CD14-positive monocyte (primary cell): ENCODE measurements at regions not wholly inside any gene's neighbourhood (a gene's known extent, or its start where the extent isn't known, plus 50 kb on each side); places are given as distances from the start of the nearest gene placed in this dataset.

Source experiments
- DNase-seq, 3 donors: peaks; one replicate each; pipeline ENCODE4 v3.0.0-alpha.2; 2011 to 2022
- H2AFZ ChIP-seq: 2 replicates; pipeline ENCODE4 v1.6.0; 2012; ENCODE audit warnings: mild to moderate bottlenecking, low read depth, low read length, inconsistent platforms; ENCODE audit not compliant: insufficient read depth, poor library complexity, severe bottlenecking
- H3K27ac ChIP-seq, 2 donors: 1 replicate in 1 of 2; 2 replicates in 1 of 2; pipeline ENCODE4 v1.5.1; 2012 to 2013; ENCODE audit warnings: low read length in 2 of 2, control low read depth in 1 of 2, inconsistent platforms in 1 of 2, low read depth in 1 of 2, mild to moderate bottlenecking in 1 of 2
- H3K27me3 ChIP-seq, 2 donors: one replicate each; pipeline versions ENCODE4 v1.6.0 to v1.6.1; 2011 to 2013; ENCODE audit warnings: low read length in 2 of 2; ENCODE audit not compliant: control insufficient read depth in 2 of 2, insufficient read depth in 2 of 2
- H3K36me3 ChIP-seq, 2 donors: replicated peaks in 1 of 2; 1 replicate in 1 of 2; 2 replicates in 1 of 2; pipeline versions ENCODE4 v1.5.1 to v1.6.1; 2012 to 2013; ENCODE audit warnings: low read length in 2 of 2, control low read depth in 1 of 2, inconsistent platforms in 1 of 2, mild to moderate bottlenecking in 1 of 2; ENCODE audit not compliant: insufficient read depth in 2 of 2, control insufficient read depth in 1 of 2
- H3K4me1 ChIP-seq, 2 donors: 1 replicate in 1 of 2; 2 replicates in 1 of 2; pipeline versions ENCODE4 v1.5.1 to v1.6.1; 2012 to 2013; ENCODE audit warnings: low read length in 2 of 2, control low read depth in 1 of 2, inconsistent platforms in 1 of 2, mild to moderate bottlenecking in 1 of 2, moderate library complexity in 1 of 2; ENCODE audit not compliant: insufficient read depth in 2 of 2, control insufficient read depth in 1 of 2
- H3K4me2 ChIP-seq: replicated peaks from 2 replicates; pipeline ENCODE3; 2012; ENCODE audit warnings: low read length, moderate library complexity, mild to moderate bottlenecking; ENCODE audit not compliant: poor library complexity, severe bottlenecking; ENCODE audit errors: extremely low read depth
- H3K4me3 ChIP-seq, 3 experiments: fragments of 200-600 bp in 1 of 3; sonication (generic) in 1 of 3; replicated peaks in 1 of 3; 1 replicate in 2 of 3; 2 replicates in 1 of 3; pipeline ENCODE4 v1.5.1; 2011 to 2013; ENCODE audit warnings: low read length in 3 of 3, mild to moderate bottlenecking in 3 of 3, control low read depth in 2 of 3, low read depth in 2 of 3, inconsistent platforms in 1 of 3, moderate library complexity in 1 of 3
- H3K79me2 ChIP-seq: 2 replicates; pipeline ENCODE4 v1.6.0; 2012; ENCODE audit warnings: mild to moderate bottlenecking, control low read depth, inconsistent platforms, low read length, moderate library complexity; ENCODE audit not compliant: insufficient read depth
- H3K9ac ChIP-seq: 2 replicates; pipeline ENCODE4 v1.6.0; 2017; ENCODE audit warnings: low read length, mild to moderate bottlenecking; ENCODE audit not compliant: insufficient read depth, poor library complexity, severe bottlenecking
- H3K9me3 ChIP-seq, 2 donors: replicated peaks in 1 of 2; 1 replicate in 1 of 2; 2 replicates in 1 of 2; pipeline versions ENCODE4 v1.5.1 to v1.6.1; 2012 to 2013; ENCODE audit warnings: low read length in 2 of 2, control low read depth in 1 of 2; ENCODE audit not compliant: control insufficient read depth in 1 of 2, insufficient read depth in 1 of 2
- H4K20me1 ChIP-seq: 2 replicates; pipeline ENCODE4 v1.6.0; 2012; ENCODE audit warnings: mild to moderate bottlenecking, low read length, control low read depth, moderate library complexity; ENCODE audit not compliant: insufficient read depth
- H3K27ac Mint-ChIP-seq, 7 donors: one replicate each; pipeline ENCODE4 v1.8.0; 2020; ENCODE audit warnings: mild to moderate bottlenecking in 7 of 7, mixed read lengths in 7 of 7, moderate library complexity in 6 of 7, inconsistent platforms in 2 of 7
- H3K27me3 Mint-ChIP-seq, 3 donors: one replicate each; pipeline ENCODE4 v1.8.0; 2021 to 2022; ENCODE audit warnings: low read depth in 3 of 3, mild to moderate bottlenecking in 3 of 3, mixed read lengths in 3 of 3, moderate library complexity in 3 of 3, inconsistent platforms in 1 of 3
- H3K36me3 Mint-ChIP-seq, 2 donors: one replicate each; pipeline ENCODE4 v1.8.0; 2020; ENCODE audit warnings: mixed read lengths in 2 of 2, inconsistent platforms in 1 of 2, mild to moderate bottlenecking in 1 of 2
- H3K4me1 Mint-ChIP-seq: one replicate; pipeline ENCODE4 v1.8.0; 2020; ENCODE audit warnings: mild to moderate bottlenecking, mixed read lengths
- H3K4me3 Mint-ChIP-seq, 2 donors: one replicate each; pipeline ENCODE4 v1.8.0; 2020; ENCODE audit warnings: mild to moderate bottlenecking in 2 of 2, mixed read lengths in 2 of 2, moderate library complexity in 1 of 2
- H3K9me3 Mint-ChIP-seq, 7 donors: one replicate each; pipeline ENCODE4 v1.8.0; 2020 to 2022; ENCODE audit warnings: mixed read lengths in 7 of 7, mild to moderate bottlenecking in 6 of 7, moderate library complexity in 6 of 7, inconsistent platforms in 2 of 7
- WGBS: methylation state at CpG from one replicate; pipeline ENCODE4 v1.1.5; 2013; ENCODE audit warnings: missing lambda C conversion rate; ENCODE audit not compliant: insufficient coverage; 5-methylcytosine and 5-hydroxymethylcytosine counted together
- intact Hi-C, 2 donors: fragments of 100-400 bp; cut with micrococcal nuclease; formaldehyde crosslinking; loops; one replicate each; pipeline versions ENCODE4 v1.15.0 to v1.15.1; 2023
- TF ChIP-seq, protein P1 (sequence below): fragments of 200-600 bp; IDR thresholded peaks from one replicate; pipeline ENCODE4 v1.8.0; 2022; ENCODE audit warnings: antibody characterized with exemption, mild to moderate bottlenecking

DNA sequence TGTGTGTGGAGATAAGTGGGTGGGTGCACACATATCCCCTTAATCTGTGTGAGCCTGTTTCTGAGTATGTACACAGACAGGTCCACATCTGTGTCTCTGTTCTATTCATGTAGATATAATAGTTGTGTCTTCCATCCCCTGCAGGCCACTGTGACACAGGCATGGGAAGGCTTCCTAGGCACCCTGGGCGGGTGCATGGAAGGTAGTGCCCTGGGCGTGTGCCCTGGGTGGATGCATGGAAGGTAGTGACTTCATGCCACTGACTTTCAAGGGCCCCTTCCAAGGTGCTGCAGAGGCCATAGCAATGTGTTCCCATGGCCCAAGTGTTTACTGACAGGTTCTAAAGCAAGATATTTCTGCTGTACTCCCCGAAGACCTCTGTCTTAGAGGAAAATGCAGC, 462.5 kb upstream of the HS6ST1 start:
- no peak overlapping the region for H3K4me2 ChIP-seq
- TF ChIP-seq, protein P1, sequence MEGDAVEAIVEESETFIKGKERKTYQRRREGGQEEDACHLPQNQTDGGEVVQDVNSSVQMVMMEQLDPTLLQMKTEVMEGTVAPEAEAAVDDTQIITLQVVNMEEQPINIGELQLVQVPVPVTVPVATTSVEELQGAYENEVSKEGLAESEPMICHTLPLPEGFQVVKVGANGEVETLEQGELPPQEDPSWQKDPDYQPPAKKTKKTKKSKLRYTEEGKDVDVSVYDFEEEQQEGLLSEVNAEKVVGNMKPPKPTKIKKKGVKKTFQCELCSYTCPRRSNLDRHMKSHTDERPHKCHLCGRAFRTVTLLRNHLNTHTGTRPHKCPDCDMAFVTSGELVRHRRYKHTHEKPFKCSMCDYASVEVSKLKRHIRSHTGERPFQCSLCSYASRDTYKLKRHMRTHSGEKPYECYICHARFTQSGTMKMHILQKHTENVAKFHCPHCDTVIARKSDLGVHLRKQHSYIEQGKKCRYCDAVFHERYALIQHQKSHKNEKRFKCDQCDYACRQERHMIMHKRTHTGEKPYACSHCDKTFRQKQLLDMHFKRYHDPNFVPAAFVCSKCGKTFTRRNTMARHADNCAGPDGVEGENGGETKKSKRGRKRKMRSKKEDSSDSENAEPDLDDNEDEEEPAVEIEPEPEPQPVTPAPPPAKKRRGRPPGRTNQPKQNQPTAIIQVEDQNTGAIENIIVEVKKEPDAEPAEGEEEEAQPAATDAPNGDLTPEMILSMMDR, result no peak
- no peaks in the 10 kb centered on the region for H3K79me2 ChIP-seq
- no peaks in the 10 kb centered on the region for H3K36me3 ChIP-seq
- intact Hi-C loops, result no loop called here
- no peaks in the 10 kb centered on the region for H3K9me3 ChIP-seq
- H3K27me3 ChIP-seq, result no peaks in the 10 kb centered on the region
- WGBS, result 98% methylated on average over 3 of the region's 3 CpGs
- H3K4me1 ChIP-seq, result no peaks in the 10 kb centered on the region
- Mint-ChIP-seq H3K27me3 (peaks cover 0 to 5% (median 2%) of the 10 kb centered on the region in 3 donors), H3K27ac (no peak overlapping the region), H3K9me3 (peaks cover 0 to 3% (median 0%) of the 10 kb centered on the region in 7 donors), H3K4me3 (no peak overlapping the region), H3K4me1 (no peaks in the 10 kb centered on the region), H3K36me3 (no peaks in the 10 kb centered on the region)
- no peak overlapping the region for H3K27ac ChIP-seq
- H3K4me3 ChIP-seq, result no peak overlapping the region
- no peak overlapping the region for H3K9ac ChIP-seq
- DNase-seq, result no peak
- no peaks in the 10 kb centered on the region for H4K20me1 ChIP-seq
- H2AFZ ChIP-seq, result no peak overlapping the region

DNA sequence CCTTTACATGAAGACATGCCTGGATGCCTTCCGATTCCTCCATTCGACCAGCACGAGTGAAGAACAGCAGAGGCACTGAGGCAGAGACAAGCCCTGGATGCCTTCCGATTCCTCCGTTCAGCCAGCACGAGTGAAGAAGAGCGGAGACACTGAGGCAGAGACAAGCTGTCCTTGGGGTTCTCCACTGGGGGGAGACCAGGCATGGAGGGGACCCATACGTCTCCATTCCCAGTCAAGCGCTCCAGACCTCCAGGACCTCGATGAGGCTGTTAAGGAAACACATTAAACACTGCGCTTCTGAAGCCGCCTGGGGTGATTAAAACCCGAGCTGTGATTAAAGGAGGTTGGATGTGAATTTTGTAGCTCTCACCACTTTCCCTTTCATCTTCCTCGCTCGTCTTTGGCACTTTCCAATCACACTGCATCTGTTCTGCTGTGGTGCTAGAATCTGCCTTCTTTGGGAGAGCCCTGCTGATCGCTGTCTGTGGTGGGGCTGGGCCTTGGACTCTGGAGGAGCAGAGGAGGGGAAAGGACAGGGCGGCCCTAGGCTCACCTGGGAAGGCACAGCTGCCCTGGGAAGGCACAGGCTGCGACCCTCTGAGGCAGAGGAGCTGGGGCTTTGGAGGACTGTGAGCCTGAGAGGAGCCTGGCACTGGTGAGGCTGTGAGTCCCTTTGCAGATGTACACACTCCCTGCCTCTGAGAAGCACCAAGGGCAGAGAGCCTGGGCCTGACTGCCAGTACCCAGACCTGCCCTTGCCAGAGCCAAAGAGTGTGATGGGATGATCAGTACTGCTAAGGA, 463.1 kb upstream of the HS6ST1 start:
- no peaks in the 10 kb centered on the region for H4K20me1 ChIP-seq
- DNase-seq, result no peak
- no peaks in the 10 kb centered on the region for H3K36me3 Mint-ChIP-seq
- WGBS, result 91% methylated on average over 11 of the region's 18 CpGs
- H3K27ac Mint-ChIP-seq, result peak overlapping the region in 2 of 7 donors; percentile 1 to 25
- no peak overlapping the region for H3K4me2 ChIP-seq
- no peak overlapping the region for H3K4me3 Mint-ChIP-seq
- intact Hi-C loops, result no loop called here
- no peak overlapping the region for H3K27ac ChIP-seq
- H3K27me3 ChIP-seq, result no peaks in the 10 kb centered on the region
- H3K9me3 Mint-ChIP-seq, result peaks cover 0 to 3% (median 0%) of the 10 kb centered on the region in 7 donors
- no peaks in the 10 kb centered on the region for H3K4me1 Mint-ChIP-seq
- H3K79me2 ChIP-seq, result no peaks in the 10 kb centered on the region
- H3K27me3 Mint-ChIP-seq, result peaks cover 0 to 5% (median 2%) of the 10 kb centered on the region in 3 donors
- TF ChIP-seq, protein P1, result no peak
- H3K36me3 ChIP-seq, result no peaks in the 10 kb centered on the region
- H3K9me3 ChIP-seq, result no peaks in the 10 kb centered on the region
- no peak overlapping the region for H3K4me3 ChIP-seq
- H2AFZ ChIP-seq, result no peak overlapping the region
- no peaks in the 10 kb centered on the region for H3K4me1 ChIP-seq
- H3K9ac ChIP-seq, result no peak overlapping the region
